ENCODE measurements at regions not wholly inside any gene's neighbourhood (a gene's known extent, or its start where the extent isn't known, plus 50 kb on each side); places are given as distances from the start of the nearest gene placed in this dataset.

DNA sequence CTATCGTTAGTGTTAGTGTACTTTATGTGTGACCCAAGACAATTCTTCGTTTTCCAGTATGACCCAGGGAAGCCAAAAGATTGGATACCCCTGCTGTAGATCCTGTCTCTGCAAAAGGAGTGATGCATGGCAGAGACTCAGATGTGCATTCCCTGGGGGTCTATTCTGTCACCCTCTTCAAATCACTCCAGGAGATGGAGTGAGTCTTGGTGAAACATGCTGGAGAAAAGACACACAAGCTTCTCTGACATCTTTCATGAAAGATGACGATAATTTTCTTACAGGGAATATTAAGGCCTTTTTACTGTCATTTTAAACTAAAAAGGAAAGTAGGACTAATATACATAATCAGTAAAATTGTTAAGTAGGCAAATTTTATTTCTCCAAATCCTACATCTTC, 437.9 kb upstream of the SOX5 start:
- no peak overlapping the region for H2AFZ ChIP-seq (ENCODE audit: low read length)

DNA sequence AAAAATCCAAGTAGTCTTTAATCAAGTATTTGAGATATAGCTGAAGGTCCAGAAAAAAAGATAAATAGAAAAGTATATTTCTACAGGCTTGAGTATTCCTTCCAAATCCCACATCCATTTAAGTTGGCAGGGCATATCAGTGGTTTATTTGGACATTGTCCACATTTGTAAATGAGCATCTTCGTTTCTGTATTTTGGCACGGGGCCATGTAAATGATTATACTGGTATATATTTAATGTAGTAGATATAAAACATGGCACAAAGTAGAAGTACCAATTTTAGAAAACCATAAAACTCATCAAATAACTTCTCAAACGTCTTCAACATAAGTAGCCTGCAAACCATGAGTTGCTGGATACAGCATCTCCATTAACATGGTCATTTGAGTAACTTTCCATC, 437.4 kb upstream of the SOX5 start:
- H3K9me3 ChIP-seq (ENCODE audit: low read depth, low read length), result no peaks in the 10 kb centered on the region
- H3K4me2 ChIP-seq (ENCODE audit: insufficient read depth, low read length), result no peak overlapping the region
- no peaks in the 10 kb centered on the region for H3K4me1 ChIP-seq (ENCODE audit: insufficient read depth, low read length)
- H2AFZ ChIP-seq (ENCODE audit: low read length), result no peak overlapping the region
- no peaks in the 10 kb centered on the region for H3K27me3 ChIP-seq (ENCODE audit: insufficient read depth, low read length)
- TF ChIP-seq, protein P1, sequence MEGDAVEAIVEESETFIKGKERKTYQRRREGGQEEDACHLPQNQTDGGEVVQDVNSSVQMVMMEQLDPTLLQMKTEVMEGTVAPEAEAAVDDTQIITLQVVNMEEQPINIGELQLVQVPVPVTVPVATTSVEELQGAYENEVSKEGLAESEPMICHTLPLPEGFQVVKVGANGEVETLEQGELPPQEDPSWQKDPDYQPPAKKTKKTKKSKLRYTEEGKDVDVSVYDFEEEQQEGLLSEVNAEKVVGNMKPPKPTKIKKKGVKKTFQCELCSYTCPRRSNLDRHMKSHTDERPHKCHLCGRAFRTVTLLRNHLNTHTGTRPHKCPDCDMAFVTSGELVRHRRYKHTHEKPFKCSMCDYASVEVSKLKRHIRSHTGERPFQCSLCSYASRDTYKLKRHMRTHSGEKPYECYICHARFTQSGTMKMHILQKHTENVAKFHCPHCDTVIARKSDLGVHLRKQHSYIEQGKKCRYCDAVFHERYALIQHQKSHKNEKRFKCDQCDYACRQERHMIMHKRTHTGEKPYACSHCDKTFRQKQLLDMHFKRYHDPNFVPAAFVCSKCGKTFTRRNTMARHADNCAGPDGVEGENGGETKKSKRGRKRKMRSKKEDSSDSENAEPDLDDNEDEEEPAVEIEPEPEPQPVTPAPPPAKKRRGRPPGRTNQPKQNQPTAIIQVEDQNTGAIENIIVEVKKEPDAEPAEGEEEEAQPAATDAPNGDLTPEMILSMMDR (IDR thresholded peaks at IDR 0.05; ENCODE audit: extremely low read depth, low read depth, low read length), result no peak
- no peak overlapping the region for H3K4me3 ChIP-seq (ENCODE audit: insufficient read depth, low read length)
- no peaks in the 10 kb centered on the region for H3K79me2 ChIP-seq (ENCODE audit: insufficient read depth, low read length)
- H3K36me3 ChIP-seq (ENCODE audit: insufficient read depth, low read length), result no peaks in the 10 kb centered on the region
- no peaks in the 10 kb centered on the region for H4K20me1 ChIP-seq (ENCODE audit: insufficient read depth, low read length)
- no peak for DNase-seq (ENCODE audit: insufficient read length, low spot score, missing footprints)
- no peak overlapping the region for H3K27ac ChIP-seq (ENCODE audit: low read depth, low read length)

More for the DNA sequence above, 437.9 kb upstream of the SOX5 start:
- Histone ChIP-seq H3K4me2 (ENCODE audit: insufficient read depth, low read length) (no peak overlapping the region), H3K36me3 (ENCODE audit: insufficient read depth, low read length) (no peaks in the 10 kb centered on the region), H3K9me3 (ENCODE audit: low read depth, low read length) (peaks cover 3% of the 10 kb centered on the region), H3K4me3 (ENCODE audit: insufficient read depth, low read length) (no peak overlapping the region), H3K27ac (ENCODE audit: low read depth, low read length) (no peak overlapping the region), H3K27me3 (ENCODE audit: insufficient read depth, low read length) (no peaks in the 10 kb centered on the region), H4K20me1 (ENCODE audit: insufficient read depth, low read length) (no peaks in the 10 kb centered on the region), H3K79me2 (ENCODE audit: insufficient read depth, low read length) (no peaks in the 10 kb centered on the region), H3K4me1 (ENCODE audit: insufficient read depth, low read length) (no peaks in the 10 kb centered on the region)
- TF ChIP-seq, protein P1 (IDR thresholded peaks at IDR 0.05; ENCODE audit: extremely low read depth, low read depth, low read length), result no peak
- no peak for DNase-seq (ENCODE audit: insufficient read length, low spot score, missing footprints)

DNA sequence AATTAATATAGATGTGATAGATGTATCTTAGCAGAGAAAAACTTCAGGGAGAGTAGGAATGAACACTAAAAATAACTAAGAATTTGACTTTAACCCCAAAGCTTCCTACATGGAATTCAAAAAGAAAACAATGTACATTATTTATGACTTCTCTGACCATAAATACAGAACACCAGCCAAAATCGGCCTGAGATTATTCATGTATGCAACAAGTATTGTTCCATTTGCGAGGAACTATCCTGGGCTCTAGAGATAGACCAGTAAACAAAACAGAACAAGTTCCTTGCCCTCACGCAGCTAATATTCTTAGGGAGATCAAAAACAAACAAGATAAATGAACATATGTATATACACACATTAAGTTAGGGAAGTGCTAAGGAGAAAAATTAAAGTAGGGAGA, 432.3 kb upstream of the SOX5 start:
- TF ChIP-seq, protein P1 (IDR thresholded peaks at IDR 0.05; ENCODE audit: extremely low read depth, low read depth, low read length), result no peak
- H2AFZ ChIP-seq (ENCODE audit: low read length), result no peak overlapping the region
- no peaks in the 10 kb centered on the region for H3K79me2 ChIP-seq (ENCODE audit: insufficient read depth, low read length)
- H4K20me1 ChIP-seq (ENCODE audit: insufficient read depth, low read length), result no peaks in the 10 kb centered on the region
- no peaks in the 10 kb centered on the region for H3K36me3 ChIP-seq (ENCODE audit: insufficient read depth, low read length)
- DNase-seq (ENCODE audit: insufficient read length, low spot score, missing footprints), result no peak
- no peak overlapping the region for H3K4me3 ChIP-seq (ENCODE audit: insufficient read depth, low read length)
- no peak overlapping the region for H3K27ac ChIP-seq (ENCODE audit: low read depth, low read length)
- no peaks in the 10 kb centered on the region for H3K27me3 ChIP-seq (ENCODE audit: insufficient read depth, low read length)
- H3K4me2 ChIP-seq (ENCODE audit: insufficient read depth, low read length), result no peak overlapping the region
- H3K9me3 ChIP-seq (ENCODE audit: low read depth, low read length), result no peaks in the 10 kb centered on the region
- H3K4me1 ChIP-seq (ENCODE audit: insufficient read depth, low read length), result no peaks in the 10 kb centered on the region

DNA sequence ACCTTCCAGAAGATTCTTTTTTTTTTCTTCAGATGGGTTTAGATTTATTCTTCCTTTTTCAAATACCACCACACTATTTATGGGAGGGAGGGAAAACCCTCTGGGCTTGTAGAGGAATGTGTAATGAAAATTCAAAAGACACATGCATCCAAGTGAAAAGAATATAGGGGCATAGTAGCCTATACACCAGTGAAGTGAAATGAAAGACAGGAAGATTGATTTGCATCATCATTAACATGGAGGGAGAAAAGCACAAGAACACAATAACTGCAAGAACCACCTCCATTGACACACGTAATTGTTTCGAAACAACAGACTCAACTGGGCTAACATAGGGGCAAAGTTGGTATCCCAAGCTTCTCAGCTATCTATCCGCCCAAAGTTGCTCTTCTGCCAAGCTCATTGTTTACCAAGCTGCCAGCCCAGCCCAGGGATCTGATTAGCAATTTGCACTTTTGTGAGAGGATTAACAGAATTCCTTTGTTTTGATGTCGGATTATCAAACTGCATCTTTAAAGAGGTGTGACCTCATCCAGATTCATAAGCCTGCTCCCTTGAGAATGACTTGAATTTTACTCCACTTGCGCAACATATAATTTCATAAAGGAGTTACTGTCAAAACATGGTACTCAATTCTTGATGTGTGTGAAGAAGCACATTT, 430.5 kb upstream of the SOX5 start:
- Histone ChIP-seq H3K79me2 (ENCODE audit: insufficient read depth, low read length) (no peaks in the 10 kb centered on the region), H3K9me3 (ENCODE audit: low read depth, low read length) (no peaks in the 10 kb centered on the region), H3K4me2 (ENCODE audit: insufficient read depth, low read length) (no peak overlapping the region), H3K4me1 (ENCODE audit: insufficient read depth, low read length) (no peaks in the 10 kb centered on the region), H4K20me1 (ENCODE audit: insufficient read depth, low read length) (no peaks in the 10 kb centered on the region), H2AFZ (ENCODE audit: low read length) (no peak overlapping the region), H3K36me3 (ENCODE audit: insufficient read depth, low read length) (no peaks in the 10 kb centered on the region), H3K27ac (ENCODE audit: low read depth, low read length) (no peak overlapping the region), H3K27me3 (ENCODE audit: insufficient read depth, low read length) (no peaks in the 10 kb centered on the region), H3K4me3 (ENCODE audit: insufficient read depth, low read length) (no peak overlapping the region)
- TF ChIP-seq, protein P1 (IDR thresholded peaks at IDR 0.05; ENCODE audit: extremely low read depth, low read depth, low read length), result no peak
- DNase-seq (ENCODE audit: insufficient read length, low spot score, missing footprints), result no peak
